Germinal center (tissue), 1 donor: ENCODE measurements at regions not wholly inside any gene's neighbourhood (a gene's known extent, or its start where the extent isn't known, plus 50 kb on each side); places are given as distances from the start of the nearest gene placed in this dataset.
"Not testable (repeated sequence)": the region's sequence is repeated elsewhere in the genome, so short reads cannot be mapped to it uniquely, and the experiment has no call there.

Experiments
- DNase-seq: peaks from one replicate; pipeline ENCODE4 v3.0.0; 2012; ENCODE audit warnings: mixed read lengths, low spot score

DNA sequence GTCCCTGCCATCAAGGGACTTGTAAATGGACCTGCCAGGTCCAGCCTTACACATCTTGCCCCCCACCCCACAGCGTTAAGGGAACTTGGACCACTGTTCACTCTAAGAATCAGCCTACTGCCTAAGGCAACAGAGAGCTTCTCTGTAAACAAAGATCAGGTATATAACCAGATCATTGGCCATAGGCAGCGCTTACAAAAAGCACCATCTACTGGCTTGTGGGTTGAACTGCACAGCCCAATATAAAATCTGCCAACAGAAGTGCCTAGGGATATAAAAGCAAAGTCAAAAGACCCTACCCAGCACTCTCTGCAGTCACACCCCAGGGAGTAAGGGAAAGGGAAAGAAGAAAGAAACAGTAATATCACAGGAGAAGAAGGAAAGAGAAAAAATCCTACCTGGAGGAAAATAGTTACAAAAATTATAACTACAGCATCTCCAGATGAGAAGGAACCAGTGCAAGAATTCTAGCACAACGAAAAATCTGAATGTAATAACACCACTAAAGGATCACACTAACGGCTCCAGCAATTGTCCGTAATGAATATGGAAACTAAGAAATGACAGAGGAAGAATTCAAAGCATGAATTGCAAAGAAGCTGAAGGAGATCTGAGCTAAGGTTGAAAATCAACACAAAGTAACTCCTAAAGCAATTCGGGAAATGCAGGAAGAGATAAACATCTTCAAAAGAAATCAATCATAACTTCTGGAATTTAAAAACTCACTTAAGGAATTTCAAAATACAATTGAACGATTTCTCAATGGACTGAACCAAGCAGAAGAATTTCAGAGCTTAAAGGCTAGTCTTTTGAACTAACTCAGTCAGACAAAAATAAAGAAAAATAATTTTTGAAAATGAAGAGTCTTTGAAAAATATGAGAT lies 95.2 kb upstream of the PCED1B start:
- DNase-seq: peak; percentile 16

DNA sequence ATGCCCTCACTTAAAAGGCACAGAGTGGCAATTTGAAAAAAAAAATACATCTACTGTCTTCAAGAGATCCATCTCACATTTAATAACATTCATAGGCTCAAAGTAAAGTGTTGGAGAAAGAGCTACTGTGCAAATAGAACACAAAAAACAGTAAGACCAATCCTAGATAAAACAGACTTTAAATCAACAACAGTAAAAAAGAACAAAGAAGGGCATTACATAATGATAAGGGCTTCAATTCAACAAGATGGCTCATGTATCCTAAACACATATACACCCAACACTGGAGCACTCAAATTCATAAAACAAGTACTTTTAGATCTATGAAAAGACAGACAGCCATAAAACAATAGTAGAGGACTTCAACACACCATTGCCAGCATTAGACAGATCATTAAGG lies 93.6 kb upstream of the PCED1B start:
- no peak for DNase-seq

GRCh38 chr12:46988122-46988521 lies 91.3 kb upstream of the PCED1B start:
- DNase-seq: not testable (repeated sequence)

- DNase-seq: no peak
Observed at GRCh38 chr12:46990211-46990610, 89.2 kb upstream of the PCED1B start.

- DNase-seq: not testable (repeated sequence)
Observed at GRCh38 chr12:46992051-46992450, 87.4 kb upstream of the PCED1B start.

- no peak for DNase-seq
Observed at GRCh38 chr12:46998811-46999368, 80.5 kb upstream of the PCED1B start.

DNA sequence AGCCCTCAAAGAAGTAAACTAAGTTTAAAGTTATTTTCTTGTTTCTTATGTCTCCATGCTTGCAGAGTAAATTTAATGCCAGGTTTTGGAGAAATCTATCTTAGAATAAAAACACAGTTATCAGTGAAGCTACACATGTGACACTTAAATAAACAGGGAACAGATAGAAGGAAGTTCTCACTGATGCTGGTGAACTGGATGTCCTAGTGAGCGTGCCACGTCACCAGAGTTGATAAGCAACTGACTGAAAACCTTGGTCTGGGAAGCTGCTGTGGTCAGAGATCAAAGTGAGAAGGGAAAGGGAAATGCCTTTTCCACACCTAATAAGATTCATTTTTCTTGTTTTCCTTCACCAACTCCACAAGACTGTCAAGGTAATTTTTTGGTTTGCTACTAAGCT lies 74.8 kb upstream of the PCED1B start:
- no peak for DNase-seq

GRCh38 chr12:47007048-47007447 lies 72.4 kb upstream of the PCED1B start:
- DNase-seq: no peak

DNA sequence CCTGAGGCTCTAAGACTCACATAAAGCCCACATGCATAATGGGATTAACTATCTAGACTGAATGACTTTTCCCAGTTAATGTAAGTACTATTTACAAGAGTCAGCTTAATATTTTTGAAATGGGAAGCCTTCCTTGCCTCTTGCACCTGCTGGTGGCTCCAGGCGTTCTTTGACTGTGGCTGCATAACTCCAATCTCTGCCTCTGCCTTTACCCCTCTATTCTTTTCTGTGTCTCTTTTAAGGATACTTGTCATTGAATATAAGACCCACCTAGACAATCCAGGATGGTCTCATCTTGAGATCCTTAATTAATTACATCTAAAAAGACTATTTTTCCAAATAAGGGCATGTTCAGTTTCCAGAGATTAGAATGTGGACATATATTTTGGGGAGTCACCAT lies 66.9 kb upstream of the PCED1B start:
- no peak for DNase-seq

- DNase-seq: no peak
Observed at GRCh38 chr12:47014474-47014873, 64.9 kb upstream of the PCED1B start.

DNA sequence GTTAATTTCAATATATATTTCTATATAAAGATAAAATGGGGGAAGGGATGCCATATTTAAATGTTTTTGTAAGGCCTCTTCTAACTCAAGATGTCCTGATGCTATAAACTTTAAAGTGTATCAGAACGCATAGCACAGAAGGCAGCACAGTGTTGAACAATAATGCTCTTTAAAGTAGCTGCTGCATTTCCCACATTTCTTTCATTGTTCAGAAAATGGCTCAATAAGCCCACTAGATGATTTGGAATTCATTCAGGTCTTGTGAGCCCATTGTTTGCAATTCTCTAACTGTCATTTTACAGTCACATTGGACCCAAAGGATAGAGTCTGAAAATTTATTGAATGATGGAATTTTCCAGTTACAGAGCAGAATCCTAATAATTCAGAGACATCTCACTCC lies 64.0 kb upstream of the PCED1B start:
- no peak for DNase-seq

GRCh38 chr12:47017041-47017713 lies 62.2 kb upstream of the PCED1B start:
- DNase-seq: no peak

GRCh38 chr12:47017901-47018475 lies 61.4 kb upstream of the PCED1B start:
- DNase-seq: no peak

- DNase-seq: no peak
Observed at GRCh38 chr12:47020211-47020821, 59.1 kb upstream of the PCED1B start.

DNA sequence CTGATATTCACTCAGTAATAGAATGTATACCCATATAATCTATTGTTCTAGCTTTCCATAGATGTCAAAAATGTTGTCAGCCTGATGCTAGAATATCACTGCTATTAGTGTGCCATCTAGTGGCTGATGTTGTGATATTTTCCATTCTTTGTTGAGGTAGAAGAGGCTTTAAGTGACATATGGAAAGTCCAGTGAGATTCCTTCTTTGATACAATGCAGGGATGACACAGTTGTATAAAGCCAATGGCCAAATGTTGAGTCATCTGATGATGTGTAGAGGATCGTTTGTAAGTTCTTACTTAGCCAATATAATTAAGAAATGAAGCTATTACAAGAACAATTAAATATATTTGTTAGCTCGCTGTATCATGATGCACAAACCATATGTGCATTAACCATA lies 58.1 kb upstream of the PCED1B start:
- peak; percentile 26 for DNase-seq

DNA sequence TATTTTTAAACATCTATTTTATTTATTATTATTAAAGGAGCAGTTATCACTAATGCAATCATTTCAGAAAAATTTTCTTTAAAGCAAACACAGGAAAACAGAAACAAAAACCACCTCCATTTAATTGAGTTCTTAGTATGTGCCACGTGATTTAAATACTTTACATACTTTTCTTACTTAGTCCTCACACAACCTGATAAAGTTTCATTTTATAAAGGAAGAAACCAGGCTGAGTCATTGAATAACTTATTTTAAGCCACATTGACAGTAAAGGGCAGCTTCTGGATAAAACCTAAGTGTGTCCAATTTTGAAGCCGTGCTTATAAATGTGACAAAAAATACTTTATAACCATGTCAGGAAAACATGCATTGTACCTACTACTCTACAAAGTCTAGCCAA lies 57.1 kb upstream of the PCED1B start:
- DNase-seq: no peak

DNA sequence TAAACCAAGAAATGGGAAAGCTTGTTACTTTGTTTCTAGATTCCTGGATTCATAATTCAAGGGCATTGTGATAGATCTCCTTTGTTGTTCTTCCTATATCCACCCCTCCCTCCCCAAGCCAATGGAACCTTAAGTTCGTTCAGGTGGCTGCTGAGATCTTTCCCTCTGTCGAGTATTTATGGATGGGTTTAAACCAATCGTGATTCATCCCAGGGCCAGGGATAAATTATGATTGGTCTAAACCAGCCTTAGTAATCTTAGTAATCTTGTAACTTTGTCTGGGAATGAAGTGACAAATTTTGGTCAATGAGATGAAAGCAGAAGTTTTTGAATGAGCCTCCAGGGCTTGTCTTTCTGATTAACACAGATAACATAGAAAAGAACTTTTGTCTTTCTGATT lies 56.1 kb upstream of the PCED1B start:
- no peak for DNase-seq

DNA sequence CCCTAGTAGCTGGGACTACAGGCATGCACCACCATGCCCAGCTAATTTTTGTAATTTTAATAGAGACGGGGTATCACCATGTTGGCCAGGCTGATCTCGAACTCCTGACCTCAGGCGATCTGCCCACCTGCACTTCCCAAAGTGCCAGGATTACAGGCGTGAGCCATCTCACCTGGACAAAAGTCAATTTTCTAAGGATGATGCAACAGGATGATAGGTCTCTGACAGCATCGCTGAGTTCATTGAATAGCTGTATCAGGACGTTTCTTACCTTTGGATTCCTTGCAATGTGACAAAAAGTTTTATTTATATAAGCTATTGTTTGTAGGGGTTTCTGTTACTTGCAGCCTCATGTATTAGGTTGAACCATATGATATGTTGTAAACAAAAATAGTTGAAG lies 55.5 kb upstream of the PCED1B start:
- no peak for DNase-seq

DNA sequence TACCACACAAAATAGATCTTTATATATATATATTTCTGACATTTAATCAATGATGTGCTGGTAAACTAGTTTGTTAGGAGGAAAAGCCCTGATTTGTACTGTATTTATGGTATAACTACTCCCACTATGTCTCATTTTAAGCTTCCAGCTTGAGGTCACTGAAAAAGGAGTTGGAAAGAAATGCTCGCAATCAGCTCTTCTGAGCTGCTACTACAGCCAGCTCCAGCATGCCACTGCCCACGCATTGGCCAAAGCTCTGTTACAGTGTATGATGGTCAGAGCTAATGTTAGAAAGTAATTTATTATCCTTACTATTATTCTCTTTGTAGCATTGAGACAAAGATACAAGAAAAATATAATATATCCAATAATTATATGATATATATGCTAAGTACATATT lies 55.0 kb upstream of the PCED1B start:
- DNase-seq: no peak

DNA sequence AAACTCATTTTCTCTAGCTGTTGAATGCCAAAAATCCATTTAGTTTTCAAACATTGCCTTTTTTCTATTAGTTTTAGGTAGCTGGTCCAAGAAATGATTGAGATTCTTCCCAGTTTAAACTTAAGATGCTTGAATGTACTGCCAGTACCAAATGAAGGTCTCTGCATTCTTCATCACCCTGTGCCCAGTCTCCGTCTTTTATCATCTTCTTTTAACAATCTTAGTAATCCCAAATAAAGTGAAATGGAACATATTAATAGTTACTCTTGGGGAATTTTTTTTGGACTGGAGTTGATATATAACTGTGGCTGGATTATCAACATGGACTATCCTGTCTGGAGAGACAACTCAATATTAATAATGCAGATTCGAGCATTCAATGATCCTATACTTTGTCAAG lies 54.1 kb upstream of the PCED1B start:
- DNase-seq: no peak

- no peak for DNase-seq
Observed at GRCh38 chr12:47025798-47026197, 53.6 kb upstream of the PCED1B start.

- no peak for DNase-seq
Observed at GRCh38 chr12:47026291-47026690, 53.1 kb upstream of the PCED1B start.
